CD8-positive, alpha-beta memory T cell (primary cell): ENCODE measurements at regions not wholly inside any gene's neighbourhood (a gene's known extent, or its start where the extent isn't known, plus 50 kb on each side); places are given as distances from the start of the nearest gene placed in this dataset.
"Not testable (repeated sequence)": the region's sequence is repeated elsewhere in the genome, so short reads cannot be mapped to it uniquely, and the experiment has no call there.

ENCODE experiments used
- CTCF ChIA-PET: fragments of 350-600 bp; sonication (Branson Sonifier 250); formaldehyde crosslinking; loops from one replicate; lab custom pipeline; 2021; ENCODE audit warnings: antibody characterized with exemption; lab: Charles Lee
- POLR2A ChIA-PET: fragments of 350-600 bp; sonication (Branson Sonifier 250); formaldehyde crosslinking; loops from one replicate; lab custom pipeline; 2021; ENCODE audit warnings: antibody characterized with exemption; lab: Charles Lee
- DNase-seq, 5 donors: peaks; one replicate each; pipeline versions ENCODE4 v3.0.0 to v3.0.0-alpha.2; 2020 to 2022; ENCODE audit warnings: mixed read lengths in 1 of 5
- H3K27ac ChIP-seq: one replicate; pipeline ENCODE4 v1.7.0; 2013; ENCODE audit warnings: low read depth, mild to moderate bottlenecking, low read length, moderate library complexity
- H3K27me3 ChIP-seq: 2 replicates; pipeline ENCODE4 v1.7.0; 2013; ENCODE audit warnings: low read length, mild to moderate bottlenecking; ENCODE audit not compliant: insufficient read depth, poor library complexity, severe bottlenecking
- H3K36me3 ChIP-seq: 2 replicates; pipeline ENCODE4 v1.7.0; 2013; ENCODE audit warnings: mild to moderate bottlenecking, low read length, moderate library complexity; ENCODE audit not compliant: insufficient read depth
- H3K4me1 ChIP-seq: 2 replicates; pipeline ENCODE4 v1.7.0; 2013; ENCODE audit warnings: mild to moderate bottlenecking, low read length, moderate library complexity; ENCODE audit not compliant: insufficient read depth
- H3K4me3 ChIP-seq: 2 replicates; pipeline ENCODE4 v1.7.0; 2013; ENCODE audit warnings: mild to moderate bottlenecking, low read length
- H3K9me3 ChIP-seq: 2 replicates; pipeline ENCODE4 v1.7.0; 2013; ENCODE audit warnings: mild to moderate bottlenecking, low read length
- H3K27ac Mint-ChIP-seq, 8 donors: one replicate each; pipeline ENCODE4 v1.8.0; 2020 to 2021; ENCODE audit warnings: mixed read lengths in 8 of 8, mild to moderate bottlenecking in 6 of 8, inconsistent platforms in 3 of 8, moderate library complexity in 3 of 8
- H3K27me3 Mint-ChIP-seq, 2 donors: one replicate each; pipeline ENCODE4 v1.8.0; 2020 to 2021; ENCODE audit warnings: mixed read lengths in 2 of 2, mild to moderate bottlenecking in 1 of 2, moderate library complexity in 1 of 2
- H3K36me3 Mint-ChIP-seq, 3 donors: one replicate each; pipeline ENCODE4 v1.8.0; 2020 to 2021; ENCODE audit warnings: mixed read lengths in 3 of 3, inconsistent platforms in 1 of 3, mild to moderate bottlenecking in 1 of 3
- H3K4me1 Mint-ChIP-seq, 3 donors: one replicate each; pipeline ENCODE4 v1.8.0; 2020 to 2021; ENCODE audit warnings: mixed read lengths in 3 of 3, inconsistent platforms in 1 of 3, mild to moderate bottlenecking in 1 of 3
- H3K4me3 Mint-ChIP-seq, 7 donors: one replicate each; pipeline ENCODE4 v1.8.0; 2020 to 2021; ENCODE audit warnings: mixed read lengths in 7 of 7, mild to moderate bottlenecking in 6 of 7, moderate library complexity in 4 of 7, inconsistent platforms in 2 of 7
- H3K9me3 Mint-ChIP-seq, 5 donors: one replicate each; pipeline ENCODE4 v1.8.0; 2020 to 2022; ENCODE audit warnings: mixed read lengths in 5 of 5, mild to moderate bottlenecking in 3 of 5, moderate library complexity in 2 of 5, inconsistent platforms in 1 of 5

- no peaks in the 10 kb centered on the region for H3K9me3 ChIP-seq
- H3K36me3 Mint-ChIP-seq: no peaks in the 10 kb centered on the region
- no peak overlapping the region for H3K27ac Mint-ChIP-seq
- H3K27me3 ChIP-seq: no peaks in the 10 kb centered on the region
- no peaks in the 10 kb centered on the region for H3K27me3 Mint-ChIP-seq
- no peak for DNase-seq
- H3K9me3 Mint-ChIP-seq: peaks cover 4 to 25% (median 14%) of the 10 kb centered on the region in 5 donors
- CTCF ChIA-PET: no interaction called here
- no peaks in the 10 kb centered on the region for H3K36me3 ChIP-seq
- POLR2A ChIA-PET: no interaction called here
- no peaks in the 10 kb centered on the region for H3K4me1 ChIP-seq
- no peak overlapping the region for H3K27ac ChIP-seq
- H3K4me1 Mint-ChIP-seq: no peaks in the 10 kb centered on the region
- H3K4me3 Mint-ChIP-seq: no peak overlapping the region
- H3K4me3 ChIP-seq: no peak overlapping the region
Measured at GRCh38 chr11:98068251-98068650, 952.5 kb upstream of the CNTN5 start.

GRCh38 chr11:98069147-98069546, 951.6 kb upstream of the CNTN5 start:
- H3K4me1 Mint-ChIP-seq, H3K27ac ChIP-seq, H3K4me1 ChIP-seq, H3K36me3 Mint-ChIP-seq, H3K4me3 ChIP-seq, H3K9me3 ChIP-seq, H3K27ac Mint-ChIP-seq, DNase-seq, H3K27me3 ChIP-seq, CTCF ChIA-PET, H3K36me3 ChIP-seq, POLR2A ChIA-PET, H3K4me3 Mint-ChIP-seq, H3K27me3 Mint-ChIP-seq: not testable (repeated sequence)
- peaks cover 2 to 28% (median 15%) of the 10 kb centered on the region in 5 donors for H3K9me3 Mint-ChIP-seq

GRCh38 chr11:98069861-98070260, 950.9 kb upstream of the CNTN5 start:
- ChIA-PET CTCF (no interaction called here), POLR2A (no interaction called here)
- no peaks in the 10 kb centered on the region for H3K9me3 ChIP-seq
- Mint-ChIP-seq H3K27me3 (no peaks in the 10 kb centered on the region), H3K4me3 (no peak overlapping the region), H3K36me3 (no peaks in the 10 kb centered on the region), H3K4me1 (no peaks in the 10 kb centered on the region), H3K27ac (no peak overlapping the region), H3K9me3 (peaks cover 4 to 30% (median 14%) of the 10 kb centered on the region in 5 donors)
- H3K27ac ChIP-seq: no peak overlapping the region
- no peaks in the 10 kb centered on the region for H3K27me3 ChIP-seq
- no peak overlapping the region for H3K4me3 ChIP-seq
- H3K36me3 ChIP-seq: no peaks in the 10 kb centered on the region
- DNase-seq: no peak
- no peaks in the 10 kb centered on the region for H3K4me1 ChIP-seq

GRCh38 chr11:98090861-98091505, 929.8 kb upstream of the CNTN5 start:
- DNase-seq: no peak
- H3K36me3 Mint-ChIP-seq: no peaks in the 10 kb centered on the region
- H3K4me3 Mint-ChIP-seq: no peak overlapping the region
- no peak overlapping the region for H3K4me3 ChIP-seq
- H3K4me1 Mint-ChIP-seq: no peaks in the 10 kb centered on the region
- H3K27me3 Mint-ChIP-seq: peaks cover 0 to 1% of the 10 kb centered on the region in 2 donors
- no peaks in the 10 kb centered on the region for H3K36me3 ChIP-seq
- H3K27me3 ChIP-seq: no peaks in the 10 kb centered on the region
- CTCF ChIA-PET: no interaction called here
- no peak overlapping the region for H3K27ac ChIP-seq
- H3K4me1 ChIP-seq: no peaks in the 10 kb centered on the region
- peaks cover 11 to 17% (median 14%) of the 10 kb centered on the region in 5 donors for H3K9me3 Mint-ChIP-seq
- H3K27ac Mint-ChIP-seq: no peak overlapping the region
- POLR2A ChIA-PET: no interaction called here
- no peaks in the 10 kb centered on the region for H3K9me3 ChIP-seq

- H3K27ac ChIP-seq: no peak overlapping the region
- CTCF ChIA-PET: no interaction called here
Measured at GRCh38 chr11:98099371-98099770, 921.4 kb upstream of the CNTN5 start.

GRCh38 chr11:98100689-98101088, 920.1 kb upstream of the CNTN5 start:
- H3K4me1 ChIP-seq: no peaks in the 10 kb centered on the region
- Mint-ChIP-seq H3K27me3 (no peaks in the 10 kb centered on the region), H3K9me3 (peaks cover 0 to 12% (median 10%) of the 10 kb centered on the region in 5 donors), H3K4me3 (no peak overlapping the region), H3K27ac (no peak overlapping the region), H3K4me1 (no peaks in the 10 kb centered on the region), H3K36me3 (no peaks in the 10 kb centered on the region)
- H3K9me3 ChIP-seq: no peaks in the 10 kb centered on the region
- DNase-seq: no peak
- H3K27ac ChIP-seq: no peak overlapping the region
- H3K36me3 ChIP-seq: no peaks in the 10 kb centered on the region
- ChIA-PET POLR2A (no interaction called here), CTCF (no interaction called here)
- H3K27me3 ChIP-seq: no peaks in the 10 kb centered on the region
- no peak overlapping the region for H3K4me3 ChIP-seq

More at GRCh38 chr11:98099371-98099770, 921.4 kb upstream of the CNTN5 start:
- H3K9me3 Mint-ChIP-seq: peaks cover 4 to 14% (median 10%) of the 10 kb centered on the region in 5 donors
- POLR2A ChIA-PET: no interaction called here
- Histone ChIP-seq H3K9me3 (no peaks in the 10 kb centered on the region), H3K36me3 (no peaks in the 10 kb centered on the region), H3K4me3 (no peak overlapping the region), H3K4me1 (no peaks in the 10 kb centered on the region), H3K27me3 (no peaks in the 10 kb centered on the region)
- no peaks in the 10 kb centered on the region for H3K4me1 Mint-ChIP-seq
- H3K36me3 Mint-ChIP-seq: no peaks in the 10 kb centered on the region
- H3K4me3 Mint-ChIP-seq: no peak overlapping the region
- no peak overlapping the region for H3K27ac Mint-ChIP-seq
- DNase-seq: no peak
- H3K27me3 Mint-ChIP-seq: no peaks in the 10 kb centered on the region

- no peak for DNase-seq
- ChIA-PET CTCF (no interaction called here), POLR2A (no interaction called here)
- Mint-ChIP-seq H3K27ac (no peak overlapping the region), H3K27me3 (no peaks in the 10 kb centered on the region), H3K36me3 (no peaks in the 10 kb centered on the region), H3K4me1 (no peaks in the 10 kb centered on the region), H3K4me3 (no peak overlapping the region), H3K9me3 (peaks cover 0 to 12% (median 10%) of the 10 kb centered on the region in 5 donors)
- Histone ChIP-seq H3K4me1 (no peaks in the 10 kb centered on the region), H3K27ac (no peak overlapping the region), H3K9me3 (no peaks in the 10 kb centered on the region), H3K27me3 (no peaks in the 10 kb centered on the region), H3K4me3 (no peak overlapping the region), H3K36me3 (no peaks in the 10 kb centered on the region)
Measured at GRCh38 chr11:98101329-98101728, 919.4 kb upstream of the CNTN5 start.

GRCh38 chr11:98104249-98104648, 916.5 kb upstream of the CNTN5 start:
- Histone ChIP-seq H3K9me3 (no peaks in the 10 kb centered on the region), H3K36me3 (no peaks in the 10 kb centered on the region), H3K4me3 (no peak overlapping the region), H3K27ac (no peak overlapping the region), H3K4me1 (no peaks in the 10 kb centered on the region), H3K27me3 (no peaks in the 10 kb centered on the region)
- Mint-ChIP-seq H3K36me3 (no peaks in the 10 kb centered on the region), H3K9me3 (peaks cover 0 to 10% (median 7%) of the 10 kb centered on the region in 5 donors), H3K27ac (no peak overlapping the region), H3K27me3 (no peaks in the 10 kb centered on the region), H3K4me1 (no peaks in the 10 kb centered on the region), H3K4me3 (no peak overlapping the region)
- POLR2A ChIA-PET: no interaction called here
- CTCF ChIA-PET: no interaction called here
- no peak for DNase-seq
